Breast epithelium (tissue), 4 donors: ENCODE measurements at regions not wholly inside any gene's neighbourhood (a gene's known extent, or its start where the extent isn't known, plus 50 kb on each side); places are given as distances from the start of the nearest gene placed in this dataset.

Experiments
- DNase-seq, 2 donors: peaks; one replicate each; pipeline ENCODE4 v3.0.0-alpha.2; 2019; ENCODE audit warnings: low spot score in 2 of 2
- H3K27ac ChIP-seq, 2 donors: fragments of 200-600 bp; sonication (generic) in 1 of 2; one replicate each; pipeline ENCODE4 v1.5.1; 2016 to 2019; ENCODE audit warnings: mild to moderate bottlenecking in 1 of 2
- H3K27me3 ChIP-seq, 2 donors: fragments of 200-600 bp; sonication (generic) in 1 of 2; one replicate each; pipeline versions ENCODE4 v1.5.1 to v1.6.0; 2017 to 2019; ENCODE audit warnings: control low read depth in 1 of 2, mild to moderate bottlenecking in 1 of 2
- H3K36me3 ChIP-seq: fragments of 200-600 bp; one replicate; pipeline ENCODE4 v1.5.1; 2019
- H3K4me1 ChIP-seq, 2 donors: fragments of 200-600 bp; sonication (generic); one replicate each; pipeline ENCODE4 v1.5.1; 2016 to 2019; ENCODE audit warnings: control low read depth in 1 of 2
- H3K4me3 ChIP-seq, 3 donors: fragments of 200-600 bp; sonication (generic); 1 replicate in 2 of 3; 2 replicates in 1 of 3; pipeline ENCODE4 v1.5.1; 2016 to 2019; ENCODE audit warnings: mild to moderate bottlenecking in 3 of 3, moderate library complexity in 2 of 3
- H3K9me3 ChIP-seq, 2 donors: fragments of 200-600 bp; sonication (generic) in 1 of 2; one replicate each; pipeline ENCODE4 v1.5.1; 2016 to 2019; ENCODE audit warnings: control low read depth in 1 of 2
- POLR2A ChIP-seq: fragments of 450-650 bp; IDR thresholded peaks from one replicate; pipeline ENCODE4 v1.6.1; 2016; ENCODE audit warnings: antibody characterized with exemption, mild to moderate bottlenecking, moderate library complexity
- POLR2AphosphoS5 ChIP-seq, 3 donors: sonication (generic); formaldehyde crosslinking; IDR thresholded peaks; one replicate each; pipeline ENCODE4 v1.6.1; 2017; ENCODE audit warnings: antibody characterized with exemption in 3 of 3
- intact Hi-C: fragments of 100-400 bp; cut with DNase I; formaldehyde crosslinking; loops from one replicate; pipeline ENCODE4 v1.15.1; 2023; ENCODE audit warnings: low total_unique reads
- TF ChIP-seq, protein P1 (sequence below), 3 donors: fragments of 450-650 bp; IDR thresholded peaks; one replicate each; pipeline ENCODE4 v1.5.1; 2016 to 2017; ENCODE audit warnings: antibody characterized with exemption in 3 of 3, mild to moderate bottlenecking in 3 of 3, moderate library complexity in 3 of 3

DNA sequence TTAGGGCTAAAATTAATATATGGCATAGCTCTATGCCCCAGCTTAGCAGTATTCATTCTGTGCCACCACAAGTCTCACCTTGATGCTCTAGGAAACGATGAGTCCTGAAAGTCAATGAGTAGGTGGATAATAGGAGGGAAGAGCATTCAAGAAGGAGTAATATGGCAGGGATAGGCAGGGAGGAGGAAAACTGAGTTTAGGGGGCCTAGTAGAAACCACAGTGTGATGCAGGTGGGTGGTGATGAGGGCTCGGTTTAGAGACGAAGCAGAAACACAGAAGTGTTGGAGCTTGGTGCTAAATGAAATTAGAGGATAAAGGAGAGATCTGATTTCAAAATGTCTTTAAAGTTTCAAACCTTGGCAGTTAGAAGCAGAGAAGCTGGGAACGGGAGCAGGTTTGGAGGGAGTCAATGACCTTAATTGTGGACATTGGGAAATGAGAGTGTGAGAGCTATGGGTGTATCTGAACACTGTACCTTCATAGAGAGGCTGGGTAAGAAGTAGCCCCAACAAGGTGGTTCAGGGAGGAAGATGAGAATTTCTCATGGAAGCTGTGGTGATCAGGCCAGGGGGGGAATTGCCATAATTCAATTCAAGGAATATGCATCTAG lies 144.7 kb upstream of the CPSF6 start:
- H3K4me1 ChIP-seq: no peaks in the 10 kb centered on the region
- H3K9me3 ChIP-seq: no peaks in the 10 kb centered on the region
- H3K27ac ChIP-seq: no peak overlapping the region
- intact Hi-C loops: no loop called here
- H3K36me3 ChIP-seq: no peaks in the 10 kb centered on the region
- no peak overlapping the region for H3K4me3 ChIP-seq
- TF ChIP-seq POLR2AphosphoS5 (IDR thresholded peaks at IDR 0.05) (no peak), POLR2A (no peak)
- TF ChIP-seq, protein P1, sequence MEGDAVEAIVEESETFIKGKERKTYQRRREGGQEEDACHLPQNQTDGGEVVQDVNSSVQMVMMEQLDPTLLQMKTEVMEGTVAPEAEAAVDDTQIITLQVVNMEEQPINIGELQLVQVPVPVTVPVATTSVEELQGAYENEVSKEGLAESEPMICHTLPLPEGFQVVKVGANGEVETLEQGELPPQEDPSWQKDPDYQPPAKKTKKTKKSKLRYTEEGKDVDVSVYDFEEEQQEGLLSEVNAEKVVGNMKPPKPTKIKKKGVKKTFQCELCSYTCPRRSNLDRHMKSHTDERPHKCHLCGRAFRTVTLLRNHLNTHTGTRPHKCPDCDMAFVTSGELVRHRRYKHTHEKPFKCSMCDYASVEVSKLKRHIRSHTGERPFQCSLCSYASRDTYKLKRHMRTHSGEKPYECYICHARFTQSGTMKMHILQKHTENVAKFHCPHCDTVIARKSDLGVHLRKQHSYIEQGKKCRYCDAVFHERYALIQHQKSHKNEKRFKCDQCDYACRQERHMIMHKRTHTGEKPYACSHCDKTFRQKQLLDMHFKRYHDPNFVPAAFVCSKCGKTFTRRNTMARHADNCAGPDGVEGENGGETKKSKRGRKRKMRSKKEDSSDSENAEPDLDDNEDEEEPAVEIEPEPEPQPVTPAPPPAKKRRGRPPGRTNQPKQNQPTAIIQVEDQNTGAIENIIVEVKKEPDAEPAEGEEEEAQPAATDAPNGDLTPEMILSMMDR (IDR thresholded peaks at IDR 0.05): no peak
- no peaks in the 10 kb centered on the region for H3K27me3 ChIP-seq
- DNase-seq: no peak

DNA sequence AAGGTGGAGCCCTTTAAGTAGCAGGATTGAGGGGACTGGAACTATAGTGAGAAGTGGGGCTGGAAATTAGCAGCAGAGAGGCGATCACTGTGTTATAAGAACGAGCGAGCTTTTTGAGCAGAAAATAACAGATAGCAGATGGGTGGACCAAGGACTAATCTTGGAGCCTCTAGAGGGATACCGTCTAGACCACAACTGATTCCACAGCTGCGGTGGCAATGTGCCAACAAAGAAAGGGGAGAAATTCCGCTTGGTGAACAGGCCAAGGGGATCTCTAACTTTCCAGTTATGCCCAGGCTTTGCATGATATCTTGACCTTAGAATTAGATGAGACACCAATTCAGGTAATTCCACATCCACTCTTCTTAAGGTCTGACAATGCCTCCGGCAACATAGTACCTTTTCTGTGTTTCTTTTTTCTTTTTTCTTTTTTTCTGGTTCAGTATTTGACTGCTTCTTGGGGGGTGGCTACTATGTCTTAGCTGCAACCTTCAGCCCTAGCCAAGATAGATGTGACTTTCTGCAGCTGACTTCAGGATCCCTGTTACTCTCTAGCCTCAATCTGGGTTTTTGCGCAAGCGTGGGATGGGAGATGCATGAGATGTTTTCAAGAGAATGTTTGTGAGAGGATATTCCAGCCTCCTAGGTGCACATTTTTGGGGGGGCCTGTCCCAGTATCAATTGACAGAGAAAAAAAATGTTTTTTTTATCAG lies 143.4 kb upstream of the CPSF6 start:
- no peaks in the 10 kb centered on the region for H3K9me3 ChIP-seq

DNA sequence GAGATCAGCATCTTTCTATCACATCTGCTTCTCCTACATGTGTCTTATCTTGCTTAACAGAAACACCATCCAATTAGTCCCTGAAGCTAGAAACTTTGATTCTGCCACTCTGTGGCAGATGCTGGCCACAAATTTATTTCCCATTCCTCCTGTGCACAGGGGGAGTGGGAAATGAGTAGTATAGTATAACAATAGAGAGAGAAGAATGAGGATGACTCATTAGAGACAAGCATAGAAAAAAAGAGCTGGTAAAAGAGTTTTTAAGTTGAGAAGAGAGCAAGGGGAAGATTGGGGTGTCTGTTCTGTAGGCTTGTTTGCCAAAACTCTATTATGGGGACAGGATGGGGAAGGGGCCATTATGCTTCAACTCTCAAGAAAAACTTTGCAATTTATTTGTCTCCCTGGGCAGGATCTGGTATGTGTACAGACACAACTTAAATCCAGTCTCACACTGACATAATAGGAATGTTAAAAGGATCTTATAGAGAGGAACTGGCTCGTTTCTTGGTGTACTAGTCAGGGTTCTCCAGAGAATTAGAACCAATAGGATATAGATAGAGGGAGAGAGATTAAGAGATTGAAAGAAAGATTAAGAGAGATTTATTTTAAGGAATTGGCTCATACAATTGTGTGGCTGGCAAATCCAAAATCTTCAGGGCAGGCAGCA lies 142.6 kb upstream of the CPSF6 start:
- no peaks in the 10 kb centered on the region for H3K27me3 ChIP-seq
- no peaks in the 10 kb centered on the region for H3K9me3 ChIP-seq
- H3K36me3 ChIP-seq: no peaks in the 10 kb centered on the region
- no peaks in the 10 kb centered on the region for H3K4me1 ChIP-seq
- DNase-seq: no peak
- intact Hi-C loops: no loop called here
- no peak overlapping the region for H3K4me3 ChIP-seq
- H3K27ac ChIP-seq: no peak overlapping the region
- TF ChIP-seq POLR2AphosphoS5 (IDR thresholded peaks at IDR 0.05): no peak
- no peak for TF ChIP-seq POLR2A
- TF ChIP-seq, protein P1 (IDR thresholded peaks at IDR 0.05): no peak

More for the DNA sequence above, 143.4 kb upstream of the CPSF6 start:
- no peak for DNase-seq
- no peaks in the 10 kb centered on the region for H3K36me3 ChIP-seq
- TF ChIP-seq, protein P1 (IDR thresholded peaks at IDR 0.05): no peak
- no peak for TF ChIP-seq POLR2AphosphoS5 (IDR thresholded peaks at IDR 0.05)
- no peak for TF ChIP-seq POLR2A
- no peak overlapping the region for H3K4me3 ChIP-seq
- no peak overlapping the region for H3K27ac ChIP-seq
- H3K27me3 ChIP-seq: no peaks in the 10 kb centered on the region
- H3K4me1 ChIP-seq: no peaks in the 10 kb centered on the region
- intact Hi-C loops: no loop called here

DNA sequence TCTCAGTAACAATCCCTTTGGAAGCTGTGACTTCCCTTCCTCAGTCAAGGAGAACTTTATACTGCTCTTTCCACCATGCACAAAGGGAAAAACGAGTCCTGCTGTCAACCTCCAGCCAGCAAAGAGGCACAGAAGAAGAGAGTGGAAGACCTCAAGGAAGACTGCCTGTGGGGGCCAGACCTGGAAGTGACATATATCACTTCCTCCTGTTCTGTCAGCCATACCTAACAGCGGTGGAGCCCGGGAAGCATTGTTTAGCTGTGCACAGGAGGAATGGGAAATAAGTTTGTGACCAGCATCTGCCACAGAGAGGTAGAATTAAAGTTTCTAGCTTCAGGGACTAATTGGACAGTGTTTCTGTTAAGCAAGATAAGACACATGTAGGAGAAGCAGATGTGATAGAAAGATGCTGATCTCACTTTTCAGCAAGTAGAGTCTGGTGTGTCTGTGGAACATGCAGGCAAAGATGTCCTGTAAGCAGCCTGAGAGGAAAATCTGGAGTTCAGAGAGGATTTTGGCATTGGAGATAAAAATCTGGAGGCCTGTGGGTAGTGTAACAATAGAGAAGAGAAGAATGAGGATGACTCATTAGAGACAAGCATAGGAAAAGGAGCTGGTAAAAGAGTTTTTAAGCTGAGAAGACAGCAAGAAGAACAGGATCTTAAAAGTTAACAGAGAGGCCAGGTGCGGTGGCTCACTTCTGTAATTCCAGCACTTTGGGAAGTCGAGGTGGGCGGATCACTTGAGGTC lies 141.6 kb upstream of the CPSF6 start:
- no peaks in the 10 kb centered on the region for H3K27me3 ChIP-seq
- no peak overlapping the region for H3K27ac ChIP-seq
- H3K36me3 ChIP-seq: no peaks in the 10 kb centered on the region
- H3K9me3 ChIP-seq: no peaks in the 10 kb centered on the region
- intact Hi-C loops: no loop called here
- DNase-seq: no peak
- H3K4me3 ChIP-seq: no peak overlapping the region
- TF ChIP-seq, protein P1 (IDR thresholded peaks at IDR 0.05): no peak
- no peak for TF ChIP-seq POLR2A
- no peaks in the 10 kb centered on the region for H3K4me1 ChIP-seq
